HG02840 (cell line): ENCODE measurements at regions not wholly inside any gene's neighbourhood (a gene's known extent, or its start where the extent isn't known, plus 50 kb on each side); places are given as distances from the start of the nearest gene placed in this dataset.

Source experiments
- ATAC-seq: cut with Tn5 transposase; IDR thresholded peaks from one replicate; pipeline ENCODE4 v1.9.1; 2021; ENCODE audit warnings: mild to moderate bottlenecking, moderate library complexity, moderate number of reproducible peaks; ENCODE audit not compliant: unreplicated experiment, low FRiP score

DNA sequence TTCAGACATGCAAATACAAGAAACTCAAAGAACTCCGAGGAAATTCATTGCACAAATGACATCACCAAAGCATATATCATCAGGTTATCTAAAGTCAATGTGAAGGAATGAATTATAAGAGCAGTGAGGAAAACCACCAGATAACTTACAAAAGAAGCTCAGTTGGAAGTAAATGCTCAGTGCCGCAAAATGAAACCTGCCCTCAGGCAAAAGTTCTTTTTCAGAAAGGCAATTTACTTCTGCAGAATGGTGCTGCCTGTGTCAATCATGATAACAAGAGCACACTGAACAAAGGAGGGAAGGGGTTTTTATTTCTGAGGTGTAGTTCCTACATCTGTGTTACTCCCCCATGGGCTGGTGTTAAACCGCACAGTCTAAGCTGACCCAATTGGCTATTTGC is 550.6 kb upstream of the SEMA3D start:
- no peak for ATAC-seq

- ATAC-seq, result no peak
These were observed 549.2 kb upstream of the SEMA3D start for GRCh38 chr7:85736085-85736484.

DNA sequence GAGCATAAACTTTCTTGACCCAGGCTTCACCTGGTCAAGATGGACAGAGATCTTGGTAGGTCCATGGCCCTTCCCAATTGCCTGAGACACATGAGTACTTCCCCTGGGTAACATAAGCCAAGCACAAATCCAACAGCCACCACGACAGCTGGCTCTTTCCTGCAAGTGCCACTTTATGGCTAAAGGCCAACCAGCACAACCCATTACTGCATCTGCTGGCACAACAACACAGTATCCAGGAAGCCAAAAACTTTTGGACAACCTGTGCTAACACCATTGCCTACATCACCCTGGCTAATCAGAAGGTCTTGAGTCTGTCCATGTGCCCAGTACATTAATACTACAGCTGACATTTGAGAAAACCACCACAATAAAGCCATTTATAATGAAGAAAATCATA is 548.0 kb upstream of the SEMA3D start:
- ATAC-seq, result no peak

DNA sequence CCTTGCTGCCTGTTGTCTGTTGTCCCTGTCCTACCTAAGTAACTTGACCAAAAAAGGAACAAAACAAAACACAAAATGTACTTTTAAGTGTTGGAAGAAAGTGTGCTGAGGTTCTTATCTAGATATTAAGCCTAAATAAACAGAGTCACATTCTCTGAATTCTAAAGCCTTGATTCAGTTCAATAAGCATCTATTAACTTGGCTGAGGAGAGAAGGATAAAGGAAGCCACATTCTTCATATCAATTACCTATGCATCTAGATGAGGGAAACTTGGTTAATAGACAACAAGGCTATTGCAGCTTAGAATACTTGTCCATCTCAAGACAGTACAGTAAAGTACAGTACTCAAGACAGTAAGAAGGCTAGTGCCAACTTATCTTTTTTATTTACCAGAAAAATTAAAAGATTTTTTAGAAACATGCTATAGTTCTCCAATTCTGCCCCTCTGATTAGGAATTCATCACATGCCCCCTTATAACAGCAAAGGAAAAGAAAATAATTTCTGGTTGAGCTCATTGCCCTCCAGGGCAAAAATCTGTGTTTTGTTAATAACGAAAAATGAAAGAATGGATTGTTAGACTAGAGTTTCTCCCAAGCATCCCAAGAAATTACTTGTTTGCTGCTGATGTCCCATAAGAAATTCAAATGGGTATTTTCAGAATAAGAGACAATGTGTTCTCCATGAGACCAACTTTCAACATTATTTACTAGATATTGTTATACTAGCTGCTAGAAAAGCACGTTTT is 546.5 kb upstream of the SEMA3D start:
- no peak for ATAC-seq

DNA sequence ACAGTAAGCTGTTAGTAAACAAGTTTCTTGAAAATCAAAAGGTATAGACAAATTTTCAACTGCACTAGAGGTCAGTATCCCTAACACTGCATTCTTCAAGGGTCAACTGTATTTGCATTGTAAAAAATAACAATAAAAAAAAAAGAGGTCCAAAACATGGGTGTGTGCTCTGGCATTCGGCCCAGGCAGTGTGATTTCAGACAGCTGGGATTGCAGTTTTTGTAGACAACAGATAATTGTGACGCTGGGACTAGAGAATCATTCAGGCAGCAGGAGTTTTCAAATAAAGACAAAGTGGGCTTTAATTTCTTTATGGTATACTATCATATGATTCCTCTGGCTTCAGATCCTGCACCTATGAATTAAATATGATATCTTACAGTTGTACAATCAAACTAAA is 543.2 kb upstream of the SEMA3D start:
- no peak for ATAC-seq

- no peak for ATAC-seq
These were observed 538.2 kb upstream of the SEMA3D start for GRCh38 chr7:85725026-85725425.

DNA sequence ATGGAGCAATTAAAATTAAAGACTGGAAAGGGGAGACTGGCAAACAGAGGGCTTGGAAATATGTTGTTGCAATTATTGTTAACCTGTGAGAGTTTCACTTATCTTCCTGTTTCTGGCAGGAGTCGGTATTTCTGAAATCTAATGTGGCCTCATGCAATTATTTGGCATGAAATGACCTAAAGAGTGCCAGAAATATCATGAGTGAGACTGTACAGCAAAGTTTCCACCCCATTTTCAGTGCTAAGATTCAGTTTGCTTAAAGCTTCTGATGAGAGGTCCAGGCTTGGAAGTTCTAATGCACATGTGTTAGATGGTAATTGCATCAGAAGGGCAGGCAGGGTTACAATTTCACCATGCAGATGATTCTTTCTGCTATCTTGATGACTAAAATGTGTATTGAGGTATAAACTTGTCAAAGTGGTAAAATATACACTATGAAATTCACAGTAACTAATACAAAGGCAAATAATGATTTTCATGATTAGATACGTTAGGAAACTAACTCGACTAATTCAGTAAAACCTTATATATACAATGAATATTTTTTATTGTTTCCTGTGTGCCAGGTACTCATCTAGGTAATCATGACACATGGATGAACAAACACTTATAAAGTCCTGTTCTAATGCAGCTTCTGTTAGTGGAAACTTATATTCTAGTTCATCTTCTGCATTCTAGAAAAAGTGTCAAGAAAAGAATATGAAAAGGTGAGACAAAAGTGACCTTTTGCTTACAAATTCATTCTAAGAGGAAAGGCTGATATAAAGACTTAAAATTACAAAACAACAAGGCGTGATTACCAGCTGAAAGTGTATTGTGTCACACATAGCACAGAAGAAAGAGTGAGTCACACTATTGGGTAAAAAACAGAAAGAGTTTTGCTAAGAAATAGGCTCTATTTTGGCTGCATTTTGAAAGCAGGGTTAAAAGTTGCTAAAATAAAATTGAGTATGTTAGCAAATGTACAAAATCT is 533.4 kb upstream of the SEMA3D start:
- no peak for ATAC-seq

GRCh38 chr7:85716353-85716752 is 529.5 kb upstream of the SEMA3D start:
- no peak for ATAC-seq

DNA sequence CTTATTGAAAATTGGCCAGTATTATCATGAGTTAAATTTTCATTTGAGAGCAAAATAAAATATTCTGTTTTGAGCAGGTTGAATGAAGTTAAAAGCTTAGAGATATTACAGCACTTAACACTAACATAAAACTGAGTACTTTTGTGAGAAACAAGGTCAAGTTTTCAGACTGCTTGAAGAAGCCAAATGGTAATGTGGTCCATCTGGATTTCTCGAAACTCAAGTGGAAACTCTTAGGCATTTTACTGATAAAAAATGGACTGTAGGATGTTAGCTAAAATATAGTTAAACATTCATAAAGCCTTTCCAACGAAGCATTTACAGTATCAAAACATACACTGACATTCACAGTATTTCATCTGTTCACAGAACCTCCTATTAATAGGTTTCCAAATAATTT is 528.1 kb upstream of the SEMA3D start:
- no peak for ATAC-seq

DNA sequence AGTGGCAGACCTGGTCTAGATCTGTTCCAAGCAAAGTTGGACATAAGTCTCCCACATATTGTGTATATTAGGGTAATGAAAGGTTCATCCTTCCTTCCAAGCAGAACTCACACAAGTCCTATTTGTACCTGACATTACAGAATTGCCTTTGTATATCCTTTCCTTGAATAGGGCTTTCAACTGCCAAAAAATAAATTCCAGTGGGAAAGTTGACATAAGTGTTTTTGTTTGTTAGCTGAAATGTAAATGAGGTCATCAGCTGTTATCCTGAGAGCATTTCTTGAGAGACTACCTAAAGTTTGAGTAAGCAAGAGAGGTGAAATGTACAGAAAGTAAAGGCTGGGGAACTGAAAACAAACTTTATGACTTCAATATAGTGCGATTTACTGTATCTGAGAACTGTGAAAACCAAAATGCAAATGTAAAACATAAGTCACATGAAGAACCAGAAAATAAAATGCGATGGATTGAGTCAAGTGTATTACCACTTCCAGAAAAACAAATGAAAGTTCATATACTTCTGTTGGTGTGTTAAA is 527.3 kb upstream of the SEMA3D start:
- no peak for ATAC-seq

DNA sequence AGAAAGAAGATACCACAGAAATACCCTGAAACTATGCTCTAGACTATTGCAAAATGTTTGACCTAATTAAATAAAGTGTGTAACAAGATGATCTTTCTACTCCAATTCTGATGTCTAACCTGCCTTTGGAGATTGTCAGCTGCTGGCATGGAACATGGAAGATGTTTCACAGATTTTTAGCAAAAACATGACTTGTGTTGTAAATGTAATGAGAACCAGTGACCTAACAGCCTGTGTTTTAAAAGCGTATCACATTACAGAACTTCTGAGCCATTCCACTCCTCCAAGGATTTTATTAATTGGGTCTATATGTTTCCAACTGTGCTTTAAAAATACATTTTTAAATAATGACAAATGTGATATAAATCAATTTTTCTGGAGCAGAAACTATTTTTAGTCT is 526.3 kb upstream of the SEMA3D start:
- no peak for ATAC-seq

DNA sequence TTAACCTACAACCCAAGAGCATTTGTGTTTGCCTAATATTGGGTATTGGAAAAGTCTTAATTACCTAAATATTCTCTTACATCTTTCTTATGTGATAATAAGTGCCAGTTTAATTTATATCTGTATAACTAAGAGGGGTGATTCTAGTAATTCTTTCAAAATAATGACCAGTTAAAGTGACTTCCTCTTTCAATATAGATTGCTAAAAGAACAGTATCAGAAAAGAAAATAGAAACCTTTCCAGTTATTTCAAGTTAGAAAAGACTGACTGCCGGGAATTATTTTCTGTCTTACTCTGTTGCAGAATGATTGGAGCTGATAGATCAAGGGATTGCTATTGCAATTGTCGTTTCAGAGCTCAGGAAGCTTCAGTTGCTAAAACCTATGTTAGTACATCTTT is 525.0 kb upstream of the SEMA3D start:
- ATAC-seq, result no peak

DNA sequence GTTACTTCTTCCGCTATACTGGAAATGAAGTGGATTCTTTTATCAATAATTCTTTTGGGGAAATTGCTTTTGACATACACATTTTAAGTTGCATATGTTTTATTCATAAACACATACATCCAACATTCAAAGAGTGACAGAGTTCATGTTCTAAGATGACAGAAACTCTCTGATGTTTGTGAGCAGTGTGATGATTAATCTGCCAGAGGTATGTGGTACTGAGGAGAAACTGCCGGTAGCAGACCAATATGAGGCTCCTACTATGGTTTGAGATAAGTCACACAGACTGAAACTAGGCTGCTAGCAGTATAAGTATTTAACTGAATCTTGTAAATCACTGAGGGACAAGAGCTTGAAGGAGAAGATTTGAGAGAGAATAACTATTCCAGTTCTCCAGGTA is 524.1 kb upstream of the SEMA3D start:
- no peak for ATAC-seq

- ATAC-seq, result no peak
These were observed 521.4 kb upstream of the SEMA3D start for GRCh38 chr7:85708221-85708620.

GRCh38 chr7:85705076-85705475 is 518.2 kb upstream of the SEMA3D start:
- no peak for ATAC-seq

DNA sequence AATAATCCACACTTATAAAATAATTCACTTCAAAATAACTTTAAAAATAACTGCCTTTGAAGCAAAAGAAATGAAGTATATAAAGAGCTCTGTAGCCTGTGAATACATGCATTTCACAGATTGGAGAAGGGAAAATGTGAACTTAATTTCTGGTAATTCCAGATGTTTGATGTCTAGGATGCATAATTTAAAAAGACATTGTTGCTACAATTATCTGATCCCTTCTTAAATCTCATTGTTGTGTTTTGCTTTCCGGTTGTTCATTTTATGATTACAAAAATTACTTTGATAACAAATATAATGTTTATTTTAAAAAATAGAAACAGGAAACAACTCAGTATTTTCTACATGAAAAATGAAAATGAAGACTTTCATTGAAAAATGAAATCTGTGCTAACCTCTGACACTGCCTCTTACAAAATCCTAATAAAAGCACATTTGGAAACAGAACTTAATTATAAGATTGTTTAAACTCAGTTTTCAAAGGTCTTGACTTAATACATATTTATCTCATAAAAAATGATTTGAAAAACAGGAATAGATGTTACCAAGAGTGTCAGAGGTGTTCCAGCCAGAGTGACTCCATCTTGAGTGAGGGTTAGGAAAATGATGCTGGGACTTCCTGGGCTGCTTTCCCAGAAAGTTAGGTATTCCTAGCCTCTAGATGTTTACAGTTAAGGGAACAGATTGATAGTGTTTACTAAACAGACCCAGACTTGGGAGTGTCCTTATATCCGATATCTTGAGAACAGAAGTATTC is 516.6 kb upstream of the SEMA3D start:
- no peak for ATAC-seq

- ATAC-seq, result no peak
These were observed 515.5 kb upstream of the SEMA3D start for GRCh38 chr7:85702348-85702747.

DNA sequence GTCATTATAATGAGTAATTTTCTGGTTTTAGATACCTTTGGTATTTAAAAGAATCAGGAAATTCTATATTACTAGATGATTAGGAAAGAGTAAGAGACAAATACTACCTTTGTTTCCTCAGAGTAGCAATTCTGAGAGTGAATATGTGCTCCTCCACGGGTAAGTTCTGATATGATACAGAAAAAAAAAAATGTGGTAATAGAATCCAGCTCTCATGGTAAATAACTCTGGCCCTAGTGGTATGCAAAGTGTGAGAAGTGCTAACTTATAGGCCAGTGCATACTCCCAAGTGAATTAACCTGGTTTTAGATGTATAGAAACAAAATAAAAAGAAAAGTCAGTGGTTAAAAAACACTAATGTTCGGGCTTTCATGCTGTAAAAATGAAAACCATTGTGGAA is 512.6 kb upstream of the SEMA3D start:
- no peak for ATAC-seq

DNA sequence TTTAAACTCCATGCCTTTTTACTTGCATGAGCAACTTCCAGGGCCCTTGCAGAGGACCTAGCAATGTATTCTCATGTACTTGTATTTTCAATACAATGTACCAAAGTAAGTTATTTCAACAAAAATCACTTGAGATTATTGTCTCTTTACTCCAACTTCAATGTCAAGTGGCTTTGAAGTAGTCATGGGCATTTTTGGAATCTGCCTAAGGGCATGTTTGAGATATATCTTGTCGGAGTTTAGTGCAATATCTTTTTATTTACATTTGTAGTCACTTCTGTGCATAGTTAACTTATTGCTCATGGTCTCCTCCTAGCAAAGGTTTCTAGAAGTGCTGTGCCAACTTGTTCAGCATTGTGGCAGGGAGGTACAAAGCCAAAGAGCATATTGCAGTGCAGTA is 508.7 kb upstream of the SEMA3D start:
- no peak for ATAC-seq

- no peak for ATAC-seq
These were observed 508.2 kb upstream of the SEMA3D start for GRCh38 chr7:85695041-85695440.

GRCh38 chr7:85693326-85693725 is 506.5 kb upstream of the SEMA3D start:
- ATAC-seq, result no peak
